HG02981 (cell line): ENCODE measurements at regions not wholly inside any gene's neighbourhood (a gene's known extent, or its start where the extent isn't known, plus 50 kb on each side); places are given as distances from the start of the nearest gene placed in this dataset.

ENCODE experiments used
- ATAC-seq: cut with Tn5 transposase; IDR thresholded peaks from one replicate; pipeline ENCODE4 v1.9.1; 2021; ENCODE audit warnings: mild to moderate bottlenecking, moderate library complexity; ENCODE audit not compliant: unreplicated experiment

DNA sequence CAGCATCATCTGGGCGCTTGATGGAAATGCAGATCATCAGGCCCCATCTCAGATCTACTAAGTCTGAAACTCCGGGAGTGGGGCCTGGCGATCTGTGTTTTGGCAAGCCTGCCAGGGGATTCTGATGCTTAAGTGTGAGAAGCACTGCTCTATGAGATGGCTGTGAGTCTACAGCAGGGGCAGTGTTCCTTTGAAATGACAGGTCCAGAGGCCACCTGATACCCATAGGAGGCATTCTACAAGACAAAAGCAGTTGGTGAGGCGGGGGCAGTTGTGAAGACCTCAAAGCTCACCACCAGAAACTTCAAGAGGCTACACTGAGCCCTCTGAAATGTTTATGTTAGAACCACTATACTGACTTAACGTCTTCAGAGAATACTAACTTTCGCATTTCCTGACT is 86.9 kb upstream of the SPATA31D4 start:
- no peak for ATAC-seq

DNA sequence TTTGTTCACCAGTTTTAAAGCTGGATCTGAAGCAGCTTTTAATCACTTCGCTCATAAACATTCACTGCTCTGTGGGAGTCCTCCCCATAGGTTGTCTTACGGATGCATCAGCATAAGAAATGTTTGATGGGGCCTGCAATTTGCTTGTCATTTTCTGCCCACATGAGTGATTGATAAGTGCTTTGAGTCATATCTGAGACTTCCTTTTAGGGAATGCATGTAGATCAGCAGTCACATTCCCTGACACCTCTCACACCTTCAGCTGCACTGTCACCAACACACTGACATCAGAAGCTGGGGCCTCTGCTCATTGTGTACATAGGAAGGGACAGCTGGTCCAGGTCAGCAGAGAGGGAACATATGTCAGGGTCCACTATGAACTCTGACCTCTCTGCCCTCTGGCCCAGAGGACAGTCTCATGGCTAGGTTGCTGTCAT is 84.1 kb upstream of the SPATA31D4 start:
- ATAC-seq = no peak

DNA sequence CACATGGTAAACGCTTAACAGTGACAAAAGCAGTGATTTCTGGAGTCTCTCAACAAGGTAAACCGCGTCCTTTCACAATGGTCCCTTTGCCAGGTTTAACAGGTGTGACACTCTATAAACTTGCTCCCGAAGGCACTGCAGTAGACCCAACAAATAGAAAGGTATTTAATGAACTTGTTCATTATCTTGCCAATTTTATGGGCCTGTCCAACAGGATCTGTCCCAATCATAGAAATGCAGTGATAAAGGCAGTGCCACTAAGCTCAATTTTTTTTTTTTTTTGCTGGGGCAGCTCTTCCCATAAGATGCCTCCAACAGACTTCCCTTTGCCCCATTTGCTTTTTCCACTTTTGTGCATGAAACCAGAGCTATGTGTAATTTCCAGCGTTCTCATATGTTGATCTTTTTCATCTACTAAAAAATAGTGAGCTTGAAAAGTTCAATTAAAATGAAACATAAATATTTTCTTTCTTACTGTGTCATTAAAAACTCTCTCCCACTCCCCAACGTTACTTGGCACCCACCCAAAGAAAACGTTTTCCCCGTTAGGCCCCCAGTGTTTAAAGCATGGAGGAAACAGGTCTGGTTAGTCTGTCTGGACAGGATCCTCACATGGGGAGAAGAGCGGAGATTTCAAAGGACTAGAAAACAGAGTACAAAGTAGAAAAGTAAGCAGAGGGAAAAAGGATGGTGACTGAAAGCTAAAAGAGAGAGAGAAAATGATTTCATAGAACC is 80.9 kb upstream of the SPATA31D4 start:
- ATAC-seq = no peak

DNA sequence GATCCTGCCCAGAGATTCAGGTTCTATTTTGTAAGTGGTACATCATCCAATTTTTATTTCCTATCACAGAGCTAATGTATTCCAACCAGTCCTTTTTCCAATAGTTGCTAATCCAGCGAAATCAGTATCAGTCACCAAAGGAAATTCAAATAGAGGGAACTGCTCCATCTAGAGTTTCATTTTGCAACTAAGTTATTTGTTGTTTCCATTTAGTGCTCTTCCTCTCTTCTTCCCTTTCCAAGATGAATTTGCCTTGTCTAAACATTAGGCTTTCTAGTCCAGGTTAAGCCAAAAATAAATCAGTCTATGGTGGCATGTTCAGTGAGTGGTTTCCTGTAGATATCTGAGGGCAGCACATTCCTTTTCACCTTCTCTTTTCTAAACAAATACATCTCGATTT is 79.8 kb upstream of the SPATA31D4 start:
- ATAC-seq = no peak

DNA sequence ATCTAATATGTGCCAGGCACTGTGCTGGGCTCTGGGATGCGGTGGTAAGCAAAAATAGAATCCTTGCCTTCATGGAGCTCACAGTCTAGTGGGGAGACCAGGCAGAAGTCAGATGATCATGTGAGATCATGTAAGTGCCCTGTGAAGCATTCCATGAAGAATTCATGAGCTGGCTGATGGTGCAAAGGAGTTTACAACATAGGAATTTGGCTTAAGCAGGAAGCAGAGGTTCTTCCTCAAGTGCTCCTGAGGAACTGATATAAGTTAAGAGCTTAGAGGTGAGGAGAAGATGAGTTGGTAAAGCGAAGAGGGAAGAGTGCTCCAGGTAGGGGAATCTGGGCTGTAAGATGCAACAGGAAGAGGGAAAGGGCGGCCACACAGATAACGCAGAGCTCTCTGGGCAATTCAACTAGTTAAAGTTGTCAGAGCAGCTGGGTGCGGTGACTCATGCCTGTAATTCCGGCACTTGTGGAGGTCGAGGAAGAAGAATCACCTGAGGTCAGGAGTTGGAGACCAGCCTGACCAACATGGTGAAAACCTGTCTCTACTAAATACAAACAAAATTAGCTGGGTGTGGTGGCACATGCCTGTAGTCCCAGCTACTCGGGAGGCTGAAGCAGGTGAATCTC is 78.5 kb upstream of the SPATA31D4 start:
- ATAC-seq = no peak

DNA sequence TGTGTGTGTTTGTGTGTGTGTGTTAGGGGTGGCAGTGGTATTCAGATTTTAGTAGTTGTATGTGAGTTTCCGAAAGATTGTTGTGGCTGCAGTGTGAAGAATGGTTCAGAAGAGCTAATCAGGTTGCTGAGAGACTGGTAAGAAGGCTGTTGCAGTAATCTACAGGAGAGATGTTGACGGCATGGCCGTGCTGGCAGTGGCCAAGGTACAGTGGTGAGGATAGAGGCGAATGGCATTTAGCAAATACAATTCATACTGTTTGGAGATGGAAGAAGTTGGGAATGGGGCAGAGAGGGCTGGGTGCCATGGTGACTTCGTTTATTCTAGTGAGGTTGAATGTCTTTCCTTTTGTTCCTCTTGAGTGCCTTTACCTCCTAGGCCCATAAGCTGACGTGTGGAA is 77.5 kb upstream of the SPATA31D4 start:
- ATAC-seq = no peak

DNA sequence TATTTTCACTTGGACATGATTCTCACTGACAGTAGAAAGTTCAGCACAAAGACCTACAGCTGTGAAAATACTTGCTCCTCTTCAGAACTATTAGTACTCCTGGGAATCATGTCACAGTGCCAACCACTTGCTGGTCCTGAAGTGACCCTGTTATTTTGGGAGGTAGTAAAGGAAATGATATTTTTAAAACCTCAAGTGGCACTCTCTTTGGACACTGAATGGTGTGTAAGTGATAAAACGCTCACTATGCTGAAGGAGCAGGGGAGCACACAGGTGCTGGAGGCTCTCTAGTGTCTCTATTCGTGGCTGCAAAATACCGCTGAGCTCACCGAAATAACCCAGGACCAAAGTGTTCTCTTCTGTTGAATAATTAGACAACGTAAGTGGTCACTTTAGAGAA is 76.9 kb upstream of the SPATA31D4 start:
- no peak for ATAC-seq

DNA sequence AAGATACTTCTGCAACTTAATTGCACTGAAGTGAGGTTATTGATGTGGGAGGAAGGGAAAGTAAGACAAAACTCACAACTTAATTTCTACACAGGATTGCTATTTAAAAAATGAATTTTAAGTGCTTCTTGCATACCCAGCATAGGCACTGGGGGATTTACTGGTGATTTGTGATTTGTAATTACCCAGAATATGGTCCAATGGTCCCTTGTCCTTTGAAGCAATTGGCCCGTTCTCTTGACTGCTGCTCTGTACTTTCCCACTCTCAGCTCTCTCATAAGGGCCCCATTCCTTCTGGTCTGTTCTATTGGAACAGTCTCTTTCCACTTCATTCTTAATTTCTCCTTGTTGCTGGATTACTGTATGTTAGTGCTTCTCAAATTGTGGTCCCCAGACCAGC is 75.4 kb upstream of the SPATA31D4 start:
- no peak for ATAC-seq

DNA sequence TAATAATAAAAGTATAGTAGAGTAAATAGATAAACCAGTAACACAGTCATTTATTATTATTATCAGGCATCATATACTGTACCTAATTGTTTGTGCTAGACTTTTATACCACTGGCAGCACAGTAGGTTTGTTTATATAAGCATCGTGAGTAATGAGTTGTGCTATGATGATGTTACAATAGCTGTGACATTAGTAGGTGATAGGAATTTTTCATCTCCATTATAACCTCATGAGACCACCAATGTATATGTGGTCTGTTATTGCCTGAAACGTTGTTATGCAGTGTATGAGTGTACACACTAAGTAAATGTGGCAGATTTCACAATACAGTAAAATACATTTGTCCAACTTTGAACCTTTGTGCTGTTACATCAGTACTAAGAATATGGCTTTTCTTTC is 72.7 kb upstream of the SPATA31D4 start:
- no peak for ATAC-seq

DNA sequence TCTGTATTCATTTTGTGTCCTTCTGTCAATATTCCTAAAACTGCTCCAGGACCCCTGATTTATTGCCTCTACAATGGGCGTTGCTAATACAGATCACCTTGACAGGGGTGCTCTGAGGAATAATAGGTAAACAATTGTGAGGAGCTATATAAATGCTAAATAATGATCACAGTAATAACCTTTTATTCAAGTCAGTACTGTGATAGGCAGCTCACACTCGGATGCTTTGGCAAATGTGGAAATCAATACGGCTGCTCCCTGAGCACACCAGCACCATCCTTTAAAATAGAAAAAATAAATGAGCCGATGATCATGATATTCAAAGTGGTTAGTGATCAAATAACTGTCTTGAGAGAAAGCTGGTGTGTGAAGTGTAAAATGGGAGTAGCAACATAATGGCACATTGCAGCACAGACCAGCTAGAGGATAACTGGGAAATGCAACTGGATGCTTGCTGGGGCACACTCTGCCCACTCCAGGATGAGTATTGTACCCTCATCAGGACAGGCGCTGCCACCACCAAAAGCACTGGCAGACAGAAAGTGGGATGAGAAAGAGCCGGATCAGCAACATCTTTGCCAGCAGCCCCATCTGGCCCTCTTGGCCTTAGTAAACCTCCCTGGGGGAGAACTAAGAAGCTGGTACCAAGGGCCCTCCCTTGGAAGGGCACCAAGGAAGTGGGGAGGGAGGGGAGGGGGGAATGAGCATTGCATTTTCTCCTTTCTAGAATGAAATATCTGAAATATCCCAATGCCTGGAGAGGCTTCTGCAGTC is 69.4 kb upstream of the SPATA31D4 start:
- no peak for ATAC-seq

DNA sequence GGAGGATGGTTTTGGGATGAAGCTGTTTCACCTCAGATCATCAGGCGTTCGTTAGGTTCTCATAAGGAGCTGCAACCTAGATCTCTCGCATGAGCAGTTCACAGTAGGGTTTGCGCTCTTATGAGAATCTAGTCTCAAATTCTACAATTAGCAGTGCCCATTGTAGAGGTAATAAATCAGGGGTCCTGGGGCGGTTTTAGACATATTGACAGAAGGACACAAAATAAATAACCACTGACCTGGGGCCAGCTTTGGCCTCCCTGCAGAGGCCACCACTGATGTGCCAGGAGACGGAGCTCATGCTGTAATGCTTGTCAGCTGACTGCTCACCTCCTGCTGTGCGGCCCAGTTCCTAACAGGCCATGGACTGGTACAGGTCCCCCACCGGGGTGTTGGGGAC is 67.6 kb upstream of the SPATA31D4 start:
- no peak for ATAC-seq

DNA sequence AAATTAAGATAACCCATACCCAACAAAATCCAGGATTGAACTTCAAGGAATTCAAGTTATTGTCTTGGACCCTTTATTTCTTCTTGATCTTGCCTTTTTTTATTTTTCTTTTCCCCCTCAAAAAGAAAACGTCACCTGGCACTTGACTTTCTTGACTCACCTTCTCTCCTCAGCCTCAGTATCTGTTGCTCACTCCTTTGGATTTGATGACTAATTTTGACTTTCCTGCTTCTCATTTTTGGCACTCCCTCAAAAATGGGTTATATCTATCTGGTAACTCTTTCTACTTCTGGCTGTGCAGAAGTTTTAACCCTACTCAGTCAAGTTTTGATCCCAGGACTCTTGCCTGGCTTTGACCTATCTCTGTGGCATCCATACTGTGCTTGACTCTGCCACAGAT is 66.6 kb upstream of the SPATA31D4 start:
- no peak for ATAC-seq

DNA sequence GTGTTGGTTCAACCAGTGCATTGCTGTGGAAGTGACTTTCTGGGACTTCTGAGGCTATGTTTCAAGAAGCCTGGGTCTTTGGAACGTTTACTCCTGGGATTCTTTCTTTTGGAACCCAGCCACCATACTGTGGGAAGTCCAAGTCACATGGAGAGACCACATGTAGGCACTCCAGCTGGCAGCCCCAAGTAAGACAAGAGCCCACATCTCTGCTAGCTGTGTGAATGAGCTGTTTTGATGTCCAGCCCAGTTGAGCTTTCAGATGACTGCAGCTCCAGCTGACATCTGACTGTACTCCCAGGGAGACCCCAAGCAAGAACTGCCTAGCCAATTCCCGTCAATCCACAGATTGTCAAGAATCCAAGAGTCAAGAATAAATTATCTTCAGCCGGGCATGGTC is 60.1 kb upstream of the SPATA31D4 start:
- ATAC-seq = no peak

DNA sequence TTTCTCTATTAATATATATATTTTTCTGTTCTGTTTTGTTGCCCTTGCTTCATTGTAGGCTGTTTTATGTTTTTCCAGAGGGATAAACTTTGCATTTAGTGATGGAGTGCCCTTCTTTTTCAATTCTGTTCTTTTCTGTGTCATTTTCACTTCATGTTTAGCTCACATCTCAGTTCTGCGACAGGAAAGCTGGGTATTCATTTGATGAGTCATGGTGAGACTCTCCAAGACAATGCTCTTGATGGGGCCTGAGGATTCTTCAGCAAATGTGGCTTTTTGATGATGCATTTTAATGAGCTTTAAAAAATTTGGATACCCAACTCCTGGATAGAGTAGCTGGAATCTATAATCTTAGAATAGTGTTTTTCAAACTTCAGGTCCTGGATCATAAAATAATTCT is 56.5 kb upstream of the SPATA31D4 start:
- ATAC-seq = no peak

DNA sequence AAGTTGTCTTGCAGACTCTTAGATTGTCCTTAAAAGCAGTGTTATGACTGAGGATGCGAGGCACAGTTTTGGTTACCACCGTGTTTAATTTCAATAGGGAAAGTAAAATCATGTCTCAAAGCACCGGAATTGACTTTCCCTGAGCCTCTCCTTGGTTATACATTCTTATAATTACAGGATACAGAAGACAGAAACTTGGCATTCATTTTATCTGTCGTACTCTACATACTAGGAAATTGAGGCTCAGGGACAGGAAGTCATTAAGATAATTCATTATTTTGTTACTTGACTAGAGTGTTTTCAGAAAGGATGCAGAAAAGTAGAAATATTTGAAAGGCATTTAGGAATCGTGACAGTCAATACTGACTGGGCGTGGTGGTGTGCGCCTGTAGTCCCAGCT is 54.0 kb upstream of the SPATA31D4 start:
- ATAC-seq = no peak

DNA sequence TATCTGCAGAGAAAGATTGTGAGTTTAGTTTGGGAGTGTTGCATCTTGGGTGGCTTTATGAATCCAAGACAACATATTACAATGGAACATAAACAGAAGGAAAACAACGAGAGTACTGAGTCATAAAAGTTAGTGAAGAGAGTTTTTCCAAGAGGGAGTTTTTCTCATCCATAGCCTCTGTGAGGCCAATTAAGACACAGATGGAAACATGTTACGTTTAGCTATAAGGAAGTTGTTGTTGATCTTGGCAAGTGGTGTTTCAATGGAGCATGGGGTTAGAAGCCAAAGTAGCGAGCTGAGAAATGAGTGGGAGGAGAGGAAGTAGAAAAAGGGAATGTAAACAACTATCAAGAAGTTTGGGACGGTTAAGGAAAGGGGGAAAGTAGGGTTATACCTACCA is 53.3 kb upstream of the SPATA31D4 start:
- no peak for ATAC-seq

DNA sequence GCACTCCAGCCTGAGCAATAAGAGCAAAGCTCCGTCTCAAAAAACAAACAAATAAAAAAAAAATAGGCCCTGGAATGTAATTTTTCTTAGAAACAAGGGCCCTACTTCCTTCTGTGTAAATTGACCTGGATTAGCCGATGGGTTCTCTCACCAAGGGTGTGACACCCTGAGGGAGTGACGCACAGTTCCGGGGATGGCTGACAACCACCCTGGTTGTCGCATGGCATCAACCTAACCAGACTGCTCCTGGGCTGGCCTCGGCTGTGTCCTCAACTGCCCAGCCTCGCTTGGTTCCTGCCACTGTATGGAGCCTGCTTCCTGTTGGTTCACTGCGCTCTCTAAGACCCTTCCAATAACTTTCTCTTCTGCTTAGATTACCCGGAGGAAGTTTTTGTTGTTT is 51.2 kb upstream of the SPATA31D4 start:
- ATAC-seq = no peak
